GM21526 (cell line): ENCODE measurements at regions not wholly inside any gene's neighbourhood (a gene's known extent, or its start where the extent isn't known, plus 50 kb on each side); places are given as distances from the start of the nearest gene placed in this dataset.
"Not testable (repeated sequence)": the region's sequence is repeated elsewhere in the genome, so short reads cannot be mapped to it uniquely, and the experiment has no call there.

Experiments used
- ATAC-seq: cut with Tn5 transposase; IDR thresholded peaks from one replicate; pipeline ENCODE4 v1.9.1; 2021; ENCODE audit warnings: moderate library complexity; ENCODE audit not compliant: unreplicated experiment, low FRiP score

DNA sequence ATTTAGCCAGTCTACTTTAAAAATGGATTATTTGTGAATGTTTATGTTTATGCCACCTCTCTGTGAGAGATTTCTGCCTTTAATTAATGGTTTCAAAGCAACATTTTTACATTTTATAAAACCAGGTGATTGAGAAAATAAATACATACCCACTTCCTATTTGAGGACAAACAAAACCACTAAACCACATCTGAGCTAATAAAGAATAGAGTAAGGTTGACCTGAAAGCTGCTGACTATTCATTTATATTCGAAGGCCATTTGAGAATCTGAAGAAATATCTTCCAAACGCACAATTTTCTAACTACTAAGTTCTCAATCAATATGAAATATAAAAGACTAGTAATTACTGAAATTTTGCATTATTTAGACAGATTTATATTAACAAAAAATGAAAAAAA, 705.1 kb downstream of the XPNPEP1 start:
- ATAC-seq, result no peak

DNA sequence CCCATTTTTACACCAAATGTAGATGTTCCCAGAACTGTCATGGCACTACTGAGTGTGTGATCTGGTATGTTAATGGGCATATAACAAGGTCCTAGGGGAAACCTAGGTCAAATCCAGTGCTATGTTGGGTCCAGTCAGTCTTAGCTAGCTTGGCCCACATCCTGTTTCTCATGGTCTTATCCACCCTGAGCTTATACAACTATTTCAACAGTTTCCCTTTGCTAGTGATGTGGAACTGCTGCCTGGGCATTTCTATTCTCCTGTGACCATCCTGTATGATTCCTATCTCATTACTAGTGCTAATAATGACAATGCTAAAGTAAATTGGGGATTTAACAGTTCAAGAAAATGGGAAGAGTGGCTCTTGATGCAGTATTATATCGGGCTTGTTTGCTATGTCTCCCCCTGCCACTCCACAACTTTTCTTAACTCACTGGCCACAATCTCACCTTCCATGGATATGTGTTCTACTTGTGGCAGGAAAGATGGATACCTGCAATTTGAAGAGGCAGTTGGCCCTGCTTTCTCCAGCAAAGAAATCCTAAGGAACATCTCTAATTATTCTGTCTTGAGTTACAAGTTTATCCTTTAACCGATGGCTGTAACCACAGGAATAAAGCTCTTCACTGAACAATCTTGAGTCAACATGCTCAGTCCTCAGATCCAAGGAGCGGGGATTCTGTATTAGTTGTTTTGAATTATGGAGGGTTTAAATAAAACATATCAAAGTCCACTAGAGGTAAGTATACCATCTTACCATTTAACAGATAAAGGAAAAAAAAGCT, 707.8 kb downstream of the XPNPEP1 start:
- ATAC-seq, result no peak

DNA sequence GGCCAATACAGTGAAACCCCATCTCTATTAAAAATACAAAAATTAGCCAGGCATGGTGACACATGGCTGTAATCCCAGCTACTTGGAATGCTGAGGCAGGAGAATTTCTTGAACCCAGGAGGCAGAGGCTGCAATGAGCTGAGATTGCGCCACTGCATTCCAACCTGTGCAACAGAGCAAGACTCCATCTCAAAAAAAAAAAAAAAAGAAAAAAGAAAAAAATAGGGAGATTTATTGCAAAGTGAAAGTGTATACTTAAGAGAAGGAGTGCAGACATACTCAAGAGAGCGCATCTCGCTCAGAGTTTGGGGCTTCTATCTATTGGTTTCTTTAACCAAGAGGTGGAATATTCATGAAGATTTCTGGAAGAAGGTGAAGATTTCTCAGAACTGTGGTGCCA, 708.4 kb downstream of the XPNPEP1 start:
- not testable (repeated sequence) for ATAC-seq

DNA sequence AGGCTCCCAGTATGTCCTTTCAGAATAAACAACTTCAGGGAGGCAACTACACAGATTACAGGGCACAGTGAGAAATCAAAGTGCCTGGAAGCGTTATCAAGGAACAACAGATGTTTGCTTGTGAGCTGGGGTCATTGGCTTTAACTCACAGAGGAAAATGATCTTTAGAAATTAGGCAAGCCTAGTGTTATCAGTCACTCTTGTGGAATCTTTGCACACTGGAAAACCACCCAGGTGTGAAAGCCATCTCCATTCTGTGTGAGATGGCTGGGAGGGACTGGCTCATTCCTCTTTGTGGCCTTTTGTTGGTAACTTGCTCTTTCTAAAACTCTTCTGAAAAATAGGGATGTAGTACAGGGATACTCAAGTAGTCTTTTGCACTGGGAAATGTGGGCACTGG, 716.0 kb downstream of the XPNPEP1 start:
- ATAC-seq, result no peak

DNA sequence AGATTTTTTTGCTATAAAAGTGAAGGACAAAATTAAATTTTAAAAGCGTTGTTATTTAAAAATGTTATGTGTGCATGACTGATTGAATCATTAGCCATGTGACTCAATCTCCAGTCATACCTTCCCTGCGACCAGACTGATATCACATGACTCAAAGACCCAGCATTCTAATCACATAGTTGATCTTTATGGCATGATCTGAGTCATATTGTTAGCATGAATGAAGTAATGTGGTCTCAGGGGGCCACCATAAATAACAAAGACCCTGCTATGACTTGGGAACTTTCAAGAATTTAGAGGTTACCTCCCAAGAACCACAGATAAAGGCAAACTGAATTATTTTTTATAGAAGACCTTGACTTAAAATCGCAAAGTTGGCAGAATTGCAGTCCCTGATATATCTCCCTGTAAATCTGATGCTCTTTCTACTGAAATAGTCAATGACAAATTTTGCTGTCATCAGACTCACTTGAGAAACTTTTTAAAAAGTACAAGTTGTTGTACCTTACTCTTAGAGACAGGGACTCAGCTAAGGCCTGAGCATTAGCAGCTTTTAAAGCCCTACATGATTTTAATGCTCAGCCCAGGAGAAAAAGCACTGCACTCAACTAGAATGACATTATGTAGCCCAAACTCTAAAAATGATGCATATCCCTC, 717.3 kb downstream of the XPNPEP1 start:
- ATAC-seq, result no peak

DNA sequence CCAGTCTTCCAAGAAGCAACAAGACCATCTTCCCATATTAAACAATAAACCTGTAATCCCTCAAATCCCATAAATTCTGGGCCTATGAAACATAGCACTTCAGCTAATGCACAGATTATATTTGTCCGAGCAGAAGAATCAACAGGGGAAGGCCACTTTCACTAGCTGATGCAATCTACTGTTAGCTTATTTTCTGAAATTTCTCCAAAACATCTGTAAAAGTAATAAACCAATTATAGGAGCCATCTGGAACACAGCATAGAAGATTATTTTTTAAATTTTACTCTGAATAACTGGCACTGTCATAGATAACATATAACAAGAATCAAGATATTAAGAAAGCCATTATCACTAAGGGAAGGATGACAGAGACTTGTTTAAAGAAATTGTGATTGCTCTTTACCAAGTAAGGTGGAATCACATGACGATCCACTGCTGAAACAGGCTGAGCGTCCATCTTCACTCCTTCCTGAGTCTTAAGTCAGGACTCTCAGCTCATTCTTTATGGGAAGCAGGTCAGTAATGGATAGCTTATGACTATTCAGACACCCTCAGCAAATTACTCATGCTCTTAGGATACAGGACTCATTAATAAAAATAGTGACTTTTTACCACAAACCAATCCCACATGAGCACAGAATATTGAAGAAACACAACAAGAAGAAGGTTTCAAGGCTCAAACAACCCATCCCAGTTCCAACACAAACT, 719.5 kb downstream of the XPNPEP1 start:
- ATAC-seq, result no peak

DNA sequence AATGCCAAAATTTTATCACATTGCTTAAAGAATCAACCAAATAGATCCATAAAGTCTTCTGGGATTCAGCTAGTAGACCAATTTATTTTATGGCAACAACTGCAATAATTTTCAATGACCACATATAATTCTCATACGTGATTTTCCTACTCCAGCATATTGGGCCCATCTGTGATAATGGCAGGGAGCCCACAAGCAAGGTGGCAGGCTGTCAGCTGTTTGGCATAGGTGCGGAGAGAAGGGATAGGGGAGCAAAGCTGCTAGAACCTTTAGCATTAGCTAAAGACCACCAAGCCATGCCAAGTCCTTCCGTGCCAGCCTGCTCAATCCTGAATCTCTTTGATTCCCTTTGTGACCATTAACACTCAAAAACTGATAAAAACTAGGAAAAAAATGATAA, 721.2 kb downstream of the XPNPEP1 start:
- ATAC-seq, result no peak

DNA sequence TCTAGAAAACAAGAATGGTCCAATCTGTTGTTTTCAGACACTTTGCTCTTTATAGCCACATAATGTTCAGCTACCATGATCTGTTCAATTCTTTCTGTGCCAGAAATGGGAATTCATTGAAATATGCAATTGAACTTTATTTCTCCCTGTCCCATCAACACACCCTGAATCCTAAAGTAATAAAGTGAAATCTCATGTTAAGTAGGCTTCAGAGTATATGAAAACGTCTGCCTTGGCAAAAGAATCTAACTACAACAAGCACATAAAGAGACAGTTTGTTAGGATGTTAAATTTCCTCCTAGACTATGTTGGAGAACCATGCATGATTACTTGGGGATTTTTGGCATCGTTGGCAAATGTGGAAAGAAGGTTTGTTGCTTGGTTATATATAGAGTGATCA, 722.7 kb downstream of the XPNPEP1 start:
- no peak for ATAC-seq

DNA sequence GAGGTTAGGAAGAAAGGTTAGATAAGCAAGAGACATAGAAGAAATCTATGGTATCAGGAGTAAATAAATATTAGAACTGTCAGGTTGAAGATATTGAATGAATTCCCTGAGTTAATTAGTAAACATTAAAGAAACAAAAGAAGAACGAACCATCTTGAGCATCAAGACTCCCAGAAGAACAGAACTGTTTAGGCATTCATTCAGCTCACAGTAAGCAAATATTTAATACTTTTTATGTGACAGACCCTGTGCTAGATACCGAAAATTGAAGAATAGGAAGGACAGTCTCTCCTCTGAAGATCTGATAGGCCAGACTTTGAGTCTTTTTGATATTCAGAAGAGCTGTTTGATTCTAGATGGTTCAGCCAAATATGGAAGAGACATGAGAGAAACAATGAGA, 731.5 kb downstream of the XPNPEP1 start:
- no peak for ATAC-seq

DNA sequence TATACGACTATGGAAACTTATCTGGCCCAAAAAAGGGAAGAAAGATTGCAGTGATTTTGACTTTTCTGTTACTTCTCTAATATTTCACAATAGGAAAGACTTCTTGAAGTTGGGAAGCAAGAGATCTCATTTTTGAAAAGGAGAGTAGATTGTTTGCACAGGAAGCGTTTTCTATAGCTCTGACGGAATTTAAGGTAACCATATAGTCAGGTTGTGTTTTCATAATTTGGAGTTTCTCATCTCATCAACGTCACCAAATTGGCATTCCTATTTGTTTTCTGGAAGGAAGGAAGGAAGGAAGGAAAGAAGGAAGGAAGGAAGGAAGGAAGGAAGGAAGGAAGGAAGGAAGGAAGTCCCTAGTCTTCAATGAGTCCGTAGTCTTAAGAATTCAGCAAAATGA, 732.0 kb downstream of the XPNPEP1 start:
- ATAC-seq, result no peak

DNA sequence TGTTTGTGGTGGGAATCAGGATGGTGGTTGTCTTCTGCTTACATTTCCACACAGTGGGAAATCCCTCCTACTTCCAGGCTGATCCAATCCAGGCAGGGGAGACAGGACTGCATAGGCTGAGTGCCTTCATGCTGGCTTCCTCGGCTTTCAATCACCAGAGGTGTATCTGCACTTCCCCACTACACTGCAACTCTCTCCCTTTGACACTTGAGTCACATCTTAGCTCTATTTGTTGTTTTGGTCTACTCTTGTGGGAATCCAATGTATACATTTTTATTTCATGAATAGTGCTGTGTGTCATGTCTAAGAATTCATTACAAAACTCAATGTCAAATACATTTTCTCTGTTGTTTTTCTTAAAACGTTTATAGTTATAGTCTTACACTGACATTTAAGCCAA, 735.6 kb downstream of the XPNPEP1 start:
- ATAC-seq, result no peak

DNA sequence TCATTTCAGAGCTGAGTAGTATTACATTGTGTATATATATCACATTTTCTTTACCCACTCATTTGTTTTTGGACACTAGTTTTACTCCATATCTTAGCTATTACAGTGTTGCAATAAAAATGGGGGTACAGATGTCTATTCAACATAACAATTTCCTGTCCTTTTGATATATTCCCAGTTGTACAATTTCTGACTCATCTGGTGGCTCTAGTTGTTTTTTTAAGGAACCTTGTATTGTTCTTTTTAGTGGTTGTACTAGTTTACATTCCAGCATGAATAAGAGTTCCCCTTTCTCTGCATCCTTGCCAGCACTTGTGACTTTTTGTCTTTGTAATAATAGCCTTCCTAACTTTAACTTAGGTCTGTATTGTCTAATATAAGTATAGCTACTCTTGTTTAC, 739.9 kb downstream of the XPNPEP1 start:
- no peak for ATAC-seq

DNA sequence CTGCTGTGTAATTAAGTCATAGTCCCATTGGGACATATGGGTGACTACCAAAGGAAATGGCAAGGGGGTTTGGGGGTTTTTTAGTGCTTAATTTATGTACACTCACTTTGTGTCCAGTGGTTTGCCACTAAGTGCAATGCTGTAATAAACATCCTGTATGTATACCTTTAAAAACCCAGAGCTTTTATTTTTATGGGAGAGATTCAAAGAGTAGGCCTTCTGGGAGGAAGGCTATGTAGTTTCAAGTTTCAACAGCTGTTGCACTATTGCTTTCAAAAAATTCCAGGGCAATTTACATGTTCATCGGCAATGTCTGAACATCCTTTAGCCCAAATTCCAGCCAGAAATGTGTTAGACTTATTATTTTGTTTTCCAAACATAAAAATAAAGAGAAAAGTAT, 744.7 kb downstream of the XPNPEP1 start:
- ATAC-seq, result no peak

DNA sequence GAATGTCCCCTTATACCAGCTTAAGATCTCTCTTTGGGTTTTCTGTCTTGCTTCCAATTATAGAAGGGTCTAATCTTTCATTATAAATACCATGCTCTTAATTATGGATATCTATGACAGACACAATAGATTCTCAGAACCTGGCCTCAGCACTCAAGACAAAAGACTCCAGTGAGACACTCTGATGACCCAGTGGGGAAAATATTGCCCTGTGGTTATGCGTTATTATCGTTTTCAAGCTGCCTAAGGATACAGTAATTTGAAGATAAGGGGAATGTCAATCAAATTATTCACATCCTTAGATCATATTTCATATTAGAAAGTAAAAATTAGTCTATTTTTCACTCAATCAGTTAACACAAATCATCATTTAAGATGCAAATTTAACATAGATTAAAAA, 748.8 kb downstream of the XPNPEP1 start:
- no peak for ATAC-seq

DNA sequence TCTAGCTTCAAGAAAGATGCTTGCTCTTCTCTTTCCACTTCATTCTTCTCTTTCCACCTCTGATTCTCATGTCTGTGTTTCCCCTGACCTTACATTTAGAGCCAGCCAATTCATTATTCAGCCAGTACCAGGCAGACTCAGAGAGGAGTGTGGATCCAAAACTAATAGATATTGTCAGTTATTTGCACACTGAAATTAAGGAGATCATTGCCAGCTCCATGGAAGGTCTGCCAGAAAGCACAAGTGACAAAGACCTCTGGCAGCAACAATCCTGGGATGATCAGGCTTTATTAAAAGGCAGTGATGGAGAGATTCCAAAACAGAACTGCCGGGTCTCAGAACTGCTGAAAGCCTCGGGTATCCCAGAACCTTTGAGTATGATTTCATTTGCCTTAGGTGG, 749.4 kb downstream of the XPNPEP1 start:
- ATAC-seq, result no peak

DNA sequence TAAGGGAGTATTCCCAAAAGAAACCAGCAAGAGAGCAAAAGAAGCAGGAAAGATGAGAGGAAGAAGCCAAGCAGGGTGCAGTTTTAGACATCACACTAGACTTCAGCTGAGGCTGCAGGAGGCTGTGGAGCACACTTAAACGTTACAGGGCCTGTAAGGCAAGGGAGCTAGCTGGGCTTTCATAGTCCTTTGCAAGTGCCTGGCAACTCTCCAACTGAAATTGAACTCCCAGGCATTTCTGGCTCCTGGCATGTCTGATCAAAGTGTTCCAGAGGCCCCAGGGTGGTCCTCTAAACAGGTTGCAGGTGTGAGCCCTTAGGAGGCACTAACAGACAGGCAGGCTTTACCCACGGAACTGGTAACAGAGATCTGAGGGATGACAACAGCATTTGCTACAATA, 750.2 kb downstream of the XPNPEP1 start:
- ATAC-seq, result no peak

DNA sequence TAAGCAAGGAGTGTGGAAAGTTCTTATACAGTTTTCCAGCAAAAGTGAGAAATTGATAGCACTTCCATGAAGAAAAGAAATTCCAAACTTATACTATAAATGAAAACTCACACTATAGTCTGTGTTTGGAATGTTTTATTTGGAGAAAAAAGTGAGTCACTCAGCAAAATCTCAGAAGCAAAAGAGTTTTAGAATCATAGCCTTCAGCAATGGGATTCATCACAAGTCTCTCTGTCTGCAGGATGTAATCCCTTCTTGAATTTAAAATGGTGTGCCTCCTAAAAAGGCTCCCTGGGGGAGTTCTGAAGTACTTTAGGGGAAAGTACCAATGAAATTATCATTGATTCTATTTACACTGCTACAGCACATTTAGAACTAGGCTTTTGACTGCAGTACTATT, 756.4 kb downstream of the XPNPEP1 start:
- ATAC-seq, result no peak

DNA sequence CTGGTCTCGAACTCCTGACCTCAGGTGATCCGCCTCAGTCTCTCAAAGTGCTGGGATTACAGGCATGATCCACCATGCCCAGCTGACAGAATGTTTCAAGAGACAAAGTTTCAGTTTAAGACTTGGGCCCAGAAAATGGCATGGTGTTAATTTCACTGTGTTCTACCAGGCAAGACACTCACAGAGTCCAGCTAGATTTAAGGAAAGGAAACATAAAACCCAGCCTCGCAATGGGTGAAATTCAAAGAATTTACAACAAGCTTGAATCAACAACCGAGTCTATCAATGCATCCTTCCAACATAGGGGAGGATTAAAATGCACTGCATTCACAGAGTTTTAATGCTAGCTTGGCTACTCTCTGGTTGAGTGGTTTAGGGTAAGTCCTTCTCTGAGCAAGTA, 764.0 kb downstream of the XPNPEP1 start:
- ATAC-seq, result no peak

DNA sequence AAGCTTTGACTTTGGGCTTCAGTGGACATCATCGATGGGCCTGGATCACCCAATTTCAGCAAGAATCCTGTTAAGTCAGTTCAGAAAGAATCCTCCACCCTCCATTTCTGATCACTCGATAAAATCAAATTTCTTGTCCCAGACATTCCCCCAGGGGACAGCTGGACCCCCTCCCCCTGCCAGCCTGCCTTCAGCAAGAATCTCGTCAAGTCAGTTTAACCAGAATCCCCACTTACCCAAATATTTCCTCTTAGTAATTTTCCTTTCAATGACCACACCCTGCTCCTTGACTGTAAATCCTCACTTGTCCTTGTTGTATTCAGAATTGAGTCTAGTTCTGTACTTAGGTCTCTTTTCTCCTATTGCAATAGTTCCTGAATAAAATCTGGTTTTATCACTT, 766.9 kb downstream of the XPNPEP1 start:
- no peak for ATAC-seq

DNA sequence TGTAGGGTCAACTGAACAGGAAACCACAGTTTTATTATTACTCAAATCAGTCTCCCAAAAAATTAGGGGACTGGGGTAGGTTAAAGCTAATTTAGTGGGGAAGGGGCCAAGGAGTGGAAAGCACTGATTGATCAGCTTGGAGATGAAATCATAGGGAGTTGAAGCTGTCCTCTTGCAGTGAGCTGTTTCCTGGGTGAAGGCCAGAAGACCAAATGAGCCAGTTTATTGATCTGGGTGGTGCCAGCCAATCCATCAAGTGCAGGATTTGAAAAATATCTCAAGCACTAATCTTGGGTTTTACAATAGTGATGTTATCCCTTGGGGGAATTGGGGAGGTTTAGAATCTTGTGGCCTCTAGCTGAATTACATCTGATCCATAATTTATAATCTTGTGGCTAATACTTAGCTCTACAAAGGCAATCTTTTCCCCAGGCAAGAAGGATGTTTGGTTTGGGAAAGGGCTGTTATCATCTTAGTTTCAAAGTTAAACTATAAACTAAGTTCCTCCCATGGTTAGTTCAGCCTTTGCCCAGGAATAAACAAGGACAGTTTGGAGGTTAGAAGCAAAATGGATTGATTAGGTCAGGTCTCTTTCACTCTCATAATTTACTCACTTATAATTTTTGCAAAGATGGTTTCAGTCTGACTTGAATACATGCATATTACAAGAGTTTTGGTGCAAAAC, 773.5 kb downstream of the XPNPEP1 start:
- no peak for ATAC-seq

DNA sequence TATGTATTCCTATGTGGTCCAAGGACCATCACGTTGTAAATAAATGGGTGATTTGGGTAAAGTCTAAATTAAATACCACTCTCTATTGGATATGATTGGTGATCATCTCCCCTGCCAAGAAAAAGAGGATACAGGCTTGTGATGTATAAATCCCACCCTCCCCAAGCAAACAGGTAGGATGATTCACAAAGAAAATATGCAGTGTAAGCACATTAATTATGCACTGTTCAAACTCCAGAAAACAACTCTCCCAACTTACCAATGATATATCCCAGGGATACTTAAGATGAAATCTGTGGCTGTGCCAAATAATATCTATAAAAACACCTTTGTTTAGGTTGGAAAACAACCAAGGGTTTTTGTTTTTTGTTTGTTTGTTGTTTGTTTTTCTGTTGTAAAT, 795.9 kb downstream of the XPNPEP1 start:
- ATAC-seq, result no peak
